ENCODE measurements at regions not wholly inside any gene's neighbourhood (a gene's known extent, or its start where the extent isn't known, plus 50 kb on each side); places are given as distances from the start of the nearest gene placed in this dataset.
"Not testable (repeated sequence)": the region's sequence is repeated elsewhere in the genome, so short reads cannot be mapped to it uniquely, and the experiment has no call there.

- H3K27ac ChIP-seq: no peak overlapping the region
- no peak for TF ChIP-seq ZFX (IDR thresholded peaks at IDR 0.05; ENCODE audit: borderline replicate concordance)
- TF ChIP-seq CTCF (IDR thresholded peaks at IDR 0.05): no peak
These were observed 68.9 kb upstream of the RTL6 start for GRCh38 chr22:44566911-44567310.

GRCh38 chr22:44562651-44563050 lies 64.6 kb upstream of the RTL6 start:
- H3K27ac ChIP-seq: not testable (repeated sequence)

GRCh38 chr22:44561139-44561840 lies 63.3 kb upstream of the RTL6 start:
- TF ChIP-seq ZFX (IDR thresholded peaks at IDR 0.05; ENCODE audit: borderline replicate concordance) (no peak), CTCF (IDR thresholded peaks at IDR 0.05) (no peak)

GRCh38 chr22:44558671-44559070 lies 60.6 kb upstream of the RTL6 start:
- H3K27ac ChIP-seq: not testable (repeated sequence)

More at GRCh38 chr22:44561139-44561840, 63.3 kb upstream of the RTL6 start:
- no peak overlapping the region for H3K27ac ChIP-seq

GRCh38 chr22:44557872-44558271 lies 59.8 kb upstream of the RTL6 start:
- not testable (repeated sequence) for H3K27ac ChIP-seq

- TF ChIP-seq CTCF (IDR thresholded peaks at IDR 0.05) (no peak), ZFX (IDR thresholded peaks at IDR 0.05; ENCODE audit: borderline replicate concordance) (no peak)
These were observed 59.2 kb upstream of the RTL6 start for GRCh38 chr22:44557064-44557748.

GRCh38 chr22:44555597-44555996 lies 57.6 kb upstream of the RTL6 start:
- TF ChIP-seq ZFX (IDR thresholded peaks at IDR 0.05; ENCODE audit: borderline replicate concordance): no peak
- TF ChIP-seq CTCF (IDR thresholded peaks at IDR 0.05): no peak
- H3K27ac ChIP-seq: no peak overlapping the region

More at GRCh38 chr22:44557064-44557748, 59.2 kb upstream of the RTL6 start:
- H3K27ac ChIP-seq: no peak overlapping the region

GRCh38 chr22:44555046-44555445 lies 57.0 kb upstream of the RTL6 start:
- TF ChIP-seq CTCF (IDR thresholded peaks at IDR 0.05) (no peak), ZFX (IDR thresholded peaks at IDR 0.05; ENCODE audit: borderline replicate concordance) (no peak)
- H3K27ac ChIP-seq: no peak overlapping the region

- TF ChIP-seq ZFX (IDR thresholded peaks at IDR 0.05; ENCODE audit: borderline replicate concordance) (no peak), CTCF (IDR thresholded peaks at IDR 0.05) (no peak)
- no peak overlapping the region for H3K27ac ChIP-seq
These were observed 56.4 kb upstream of the RTL6 start for GRCh38 chr22:44554411-44554810.
